ENCODE measurements at regions not wholly inside any gene's neighbourhood (a gene's known extent, or its start where the extent isn't known, plus 50 kb on each side); places are given as distances from the start of the nearest gene placed in this dataset.
"Not testable (repeated sequence)": the region's sequence is repeated elsewhere in the genome, so short reads cannot be mapped to it uniquely, and the experiment has no call there.

GRCh38 chr2:192952245-192952644 is 757.5 kb upstream of the TMEFF2 start:
- DNase-seq (ENCODE audit: low read depth), result no peak

GRCh38 chr2:192948316-192948715 is 753.6 kb upstream of the TMEFF2 start:
- no peak for DNase-seq (ENCODE audit: low read depth)

- no peak for DNase-seq (ENCODE audit: low read depth)
These were observed 752.6 kb upstream of the TMEFF2 start for GRCh38 chr2:192947352-192947751.

- DNase-seq (ENCODE audit: low read depth), result no peak
These were observed 746.0 kb upstream of the TMEFF2 start for GRCh38 chr2:192940767-192941166.

- DNase-seq (ENCODE audit: low read depth), result no peak
These were observed 737.6 kb upstream of the TMEFF2 start for GRCh38 chr2:192932376-192932775.

GRCh38 chr2:192921631-192922030 is 726.9 kb upstream of the TMEFF2 start:
- not testable (repeated sequence) for DNase-seq (ENCODE audit: low read depth)

- no peak for DNase-seq (ENCODE audit: low read depth)
These were observed 706.7 kb upstream of the TMEFF2 start for GRCh38 chr2:192901446-192901845.

GRCh38 chr2:192899466-192899865 is 704.7 kb upstream of the TMEFF2 start:
- DNase-seq (ENCODE audit: low read depth), result no peak

- not testable (repeated sequence) for DNase-seq (ENCODE audit: low read depth)
These were observed 699.2 kb upstream of the TMEFF2 start for GRCh38 chr2:192893976-192894375.

GRCh38 chr2:192888109-192888508 is 693.4 kb upstream of the TMEFF2 start:
- DNase-seq (ENCODE audit: low read depth), result no peak

- no peak for DNase-seq (ENCODE audit: low read depth)
These were observed 692.6 kb upstream of the TMEFF2 start for GRCh38 chr2:192887337-192887736.

GRCh38 chr2:192886636-192887035 is 691.9 kb upstream of the TMEFF2 start:
- no peak for DNase-seq (ENCODE audit: low read depth)

- DNase-seq (ENCODE audit: low read depth), result no peak
These were observed 690.9 kb upstream of the TMEFF2 start for GRCh38 chr2:192885569-192886160.

GRCh38 chr2:192877159-192877558 is 682.4 kb upstream of the TMEFF2 start:
- DNase-seq (ENCODE audit: low read depth), result no peak

- no peak for DNase-seq (ENCODE audit: low read depth)
These were observed 682.0 kb upstream of the TMEFF2 start for GRCh38 chr2:192876698-192877097.

GRCh38 chr2:192854706-192855105 is 660.0 kb upstream of the TMEFF2 start:
- DNase-seq (ENCODE audit: low read depth), result no peak

GRCh38 chr2:192854031-192854430 is 659.3 kb upstream of the TMEFF2 start:
- no peak for DNase-seq (ENCODE audit: low read depth)

GRCh38 chr2:192828947-192829346 is 634.2 kb upstream of the TMEFF2 start:
- DNase-seq (ENCODE audit: low read depth), result no peak

- no peak for DNase-seq (ENCODE audit: low read depth)
These were observed 633.4 kb upstream of the TMEFF2 start for GRCh38 chr2:192828175-192828574.

- no peak for DNase-seq (ENCODE audit: low read depth)
These were observed 633.0 kb upstream of the TMEFF2 start for GRCh38 chr2:192827735-192828134.

- no peak for DNase-seq (ENCODE audit: low read depth)
These were observed 619.6 kb upstream of the TMEFF2 start for GRCh38 chr2:192814376-192814775.

- DNase-seq (ENCODE audit: low read depth), result no peak
These were observed 618.6 kb upstream of the TMEFF2 start for GRCh38 chr2:192813341-192813740.

- no peak for DNase-seq (ENCODE audit: low read depth)
These were observed 614.4 kb upstream of the TMEFF2 start for GRCh38 chr2:192809173-192809572.

GRCh38 chr2:192783643-192784042 is 588.9 kb upstream of the TMEFF2 start:
- no peak for DNase-seq (ENCODE audit: low read depth)

Data from stimulated activated CD4-positive, alpha-beta T cell treated with anti-CD3 and anti-CD28 coated beads, Interleukin-2, amount 100 ng/mL, for 4 hours (primary cell).